T-cell (primary cell): ENCODE measurements at regions not wholly inside any gene's neighbourhood (a gene's known extent, or its start where the extent isn't known, plus 50 kb on each side); places are given as distances from the start of the nearest gene placed in this dataset.

ENCODE experiments used
- ATAC-seq, 4 experiments: fragments of 200-7000 bp in 3 of 4; fragments of 150-1000 bp in 1 of 4; cut with Tn5 transposase; replicated peaks in 1 of 4; 1 replicate in 3 of 4; 2 replicates in 1 of 4; pipeline ENCODE4 v1.10.0; 2021; ENCODE audit warnings: moderate library complexity in 3 of 4, mild to moderate bottlenecking in 2 of 4, moderate number of reproducible peaks in 1 of 4
- CTCF ChIA-PET, 2 donors: fragments of 300-600 bp; sonication (Branson Sonifier 250); formaldehyde crosslinking; loops; one replicate each; lab custom pipeline; 2022; ENCODE audit warnings: antibody characterized with exemption in 2 of 2; lab: Charles Lee
- POLR2A ChIA-PET, 2 donors: fragments of 300-600 bp; sonication (Branson Sonifier 250); formaldehyde crosslinking; loops; one replicate each; lab custom pipeline; 2022; ENCODE audit warnings: antibody characterized with exemption in 2 of 2; lab: Charles Lee
- DNase-seq, 35 experiments: peaks; one replicate each; pipeline versions ENCODE4 v3.0.0 to v3.0.0-alpha.2; 2013 to 2023
- H3K27ac ChIP-seq: one replicate; pipeline ENCODE4 v1.5.1; 2013; ENCODE audit warnings: low read length
- H3K27me3 ChIP-seq, 2 experiments: replicated peaks in 1 of 2; 1 replicate in 1 of 2; 2 replicates in 1 of 2; pipeline versions ENCODE4 v1.6.1 to v1.7.0; 2013; ENCODE audit warnings: low read length in 1 of 2, mixed read lengths in 1 of 2; ENCODE audit not compliant: control insufficient read depth in 2 of 2, insufficient read depth in 2 of 2; ENCODE audit errors: extremely low read depth in 1 of 2
- H3K36me3 ChIP-seq, 2 donors: 1 replicate in 1 of 2; 2 replicates in 1 of 2; pipeline versions ENCODE4 v1.6.1 to v1.7.0; 2013; ENCODE audit warnings: low read length in 1 of 2; ENCODE audit not compliant: control insufficient read depth in 2 of 2, insufficient read depth in 1 of 2; ENCODE audit errors: extremely low read depth in 1 of 2
- H3K4me1 ChIP-seq, 2 experiments: 1 replicate in 1 of 2; 2 replicates in 1 of 2; pipeline versions ENCODE4 v1.6.1 to v1.7.0; 2013; ENCODE audit warnings: low read length in 2 of 2, mixed read lengths in 1 of 2; ENCODE audit not compliant: insufficient read depth in 2 of 2, control insufficient read depth in 1 of 2; ENCODE audit errors: extremely low read depth in 1 of 2
- H3K4me3 ChIP-seq, 2 donors: 1 replicate in 1 of 2; 2 replicates in 1 of 2; pipeline versions ENCODE4 v1.5.1 to v1.7.0; 2013; ENCODE audit warnings: mild to moderate bottlenecking in 2 of 2, low read length in 1 of 2, moderate library complexity in 1 of 2; ENCODE audit not compliant: control insufficient read depth in 1 of 2; ENCODE audit errors: extremely low read depth in 1 of 2
- H3K9me3 ChIP-seq: 2 replicates; pipeline ENCODE4 v1.7.0; 2013
- H3K27ac Mint-ChIP-seq, 2 donors: one replicate each; pipeline ENCODE4 v1.8.0; 2020 to 2021; ENCODE audit warnings: mild to moderate bottlenecking in 2 of 2, mixed read lengths in 2 of 2
- H3K27me3 Mint-ChIP-seq, 2 donors: one replicate each; pipeline ENCODE4 v1.8.0; 2021 to 2022; ENCODE audit warnings: mixed read lengths in 2 of 2
- H3K36me3 Mint-ChIP-seq: one replicate; pipeline ENCODE4 v1.8.0; 2021; ENCODE audit warnings: mixed read lengths
- H3K4me1 Mint-ChIP-seq, 3 donors: one replicate each; pipeline ENCODE4 v1.8.0; 2020 to 2022; ENCODE audit warnings: mixed read lengths in 3 of 3, mild to moderate bottlenecking in 1 of 3
- H3K4me3 Mint-ChIP-seq, 3 donors: one replicate each; pipeline ENCODE4 v1.8.0; 2020 to 2022; ENCODE audit warnings: mild to moderate bottlenecking in 3 of 3, mixed read lengths in 3 of 3, moderate library complexity in 3 of 3
- H3K9me3 Mint-ChIP-seq, 3 donors: one replicate each; pipeline ENCODE4 v1.8.0; 2020 to 2022; ENCODE audit warnings: mixed read lengths in 3 of 3
- WGBS: methylation state at CpG from one replicate; pipeline ENCODE4 v1.1.5; 2013; ENCODE audit warnings: missing lambda C conversion rate; ENCODE audit not compliant: insufficient coverage; 5-methylcytosine and 5-hydroxymethylcytosine counted together

GRCh38 chr16:73886426-73886825 lies 410.2 kb upstream of the PSMD7 start:
- no peaks in the 10 kb centered on the region for H3K9me3 ChIP-seq
- H3K27ac ChIP-seq = no peak overlapping the region
- Mint-ChIP-seq H3K9me3 (no peaks in the 10 kb centered on the region), H3K4me1 (peaks cover 8 to 11% (median 10%) of the 10 kb centered on the region in 3 donors), H3K27me3 (peaks cover 13 to 31% of the 10 kb centered on the region in 2 donors), H3K36me3 (no peaks in the 10 kb centered on the region), H3K4me3 (no peak overlapping the region), H3K27ac (no peak overlapping the region)
- POLR2A ChIA-PET = no interaction called here
- CTCF ChIA-PET = no interaction called here
- 100% methylated on average over 1 of the region's 10 CpGs for WGBS
- peaks cover 0 to 7% of the 10 kb centered on the region in 2 experiments for H3K27me3 ChIP-seq
- ATAC-seq (no peak), DNase-seq (no peak)
- no peaks in the 10 kb centered on the region for H3K4me1 ChIP-seq
- no peaks in the 10 kb centered on the region for H3K36me3 ChIP-seq
- H3K4me3 ChIP-seq = no peak overlapping the region

- DNase-seq (no peak), ATAC-seq (no peak)
- Mint-ChIP-seq H3K27me3 (peaks cover 13 to 26% of the 10 kb centered on the region in 2 donors), H3K36me3 (no peaks in the 10 kb centered on the region), H3K4me1 (no peaks in the 10 kb centered on the region), H3K4me3 (no peak overlapping the region), H3K27ac (no peak overlapping the region), H3K9me3 (no peaks in the 10 kb centered on the region)
- CTCF ChIA-PET = no interaction called here
- no peaks in the 10 kb centered on the region for H3K4me1 ChIP-seq
- no peak overlapping the region for H3K27ac ChIP-seq
- no peaks in the 10 kb centered on the region for H3K9me3 ChIP-seq
- H3K27me3 ChIP-seq = peaks cover 0 to 3% of the 10 kb centered on the region in 2 experiments
- WGBS = no CpG with 5 or more reads among the region's 4 CpGs
- POLR2A ChIA-PET = no interaction called here
- H3K4me3 ChIP-seq = no peak overlapping the region
- H3K36me3 ChIP-seq = no peaks in the 10 kb centered on the region
Measured at GRCh38 chr16:73885319-73885718, 411.3 kb upstream of the PSMD7 start.

- POLR2A ChIA-PET = no interaction called here
- WGBS = no CpG with 5 or more reads among the region's 3 CpGs
- Mint-ChIP-seq H3K36me3 (no peaks in the 10 kb centered on the region), H3K27ac (no peak overlapping the region), H3K4me3 (no peak overlapping the region), H3K4me1 (no peaks in the 10 kb centered on the region), H3K9me3 (no peaks in the 10 kb centered on the region), H3K27me3 (peaks cover 4 to 19% of the 10 kb centered on the region in 2 donors)
- H3K4me3 ChIP-seq = no peak overlapping the region
- no peaks in the 10 kb centered on the region for H3K36me3 ChIP-seq
- no peaks in the 10 kb centered on the region for H3K4me1 ChIP-seq
- no peak for DNase-seq
- H3K27me3 ChIP-seq = no peaks in the 10 kb centered on the region
- ATAC-seq = no peak
- no peaks in the 10 kb centered on the region for H3K9me3 ChIP-seq
- CTCF ChIA-PET = no interaction called here
- no peak overlapping the region for H3K27ac ChIP-seq
Measured at GRCh38 chr16:73883841-73884240, 412.8 kb upstream of the PSMD7 start.

- Histone ChIP-seq H3K9me3 (no peaks in the 10 kb centered on the region), H3K4me1 (no peaks in the 10 kb centered on the region), H3K27me3 (no peaks in the 10 kb centered on the region), H3K27ac (no peak overlapping the region), H3K36me3 (no peaks in the 10 kb centered on the region), H3K4me3 (no peak overlapping the region)
- Mint-ChIP-seq H3K27ac (no peak overlapping the region), H3K4me3 (no peak overlapping the region), H3K4me1 (no peaks in the 10 kb centered on the region), H3K9me3 (no peaks in the 10 kb centered on the region), H3K36me3 (no peaks in the 10 kb centered on the region), H3K27me3 (peaks cover 4 to 14% of the 10 kb centered on the region in 2 donors)
- DNase-seq = no peak
- no peak for ATAC-seq
- WGBS = no CpG with 5 or more reads among the region's 2 CpGs
- ChIA-PET CTCF (interaction anchor here in 1 of 2 donors (0.6 kb wide), 1 partner anchor 57 kb away, joined by 5 read pairs; no protein-coding TSS in a partner anchor), POLR2A (no interaction called here)
Measured at GRCh38 chr16:73883126-73883525, 413.5 kb upstream of the PSMD7 start.

GRCh38 chr16:73882651-73883050 lies 414.0 kb upstream of the PSMD7 start:
- ATAC-seq (no peak), DNase-seq (no peak)
- CTCF ChIA-PET = interaction anchor here in 1 of 2 donors (0.6 kb wide), 1 partner anchor 58 kb away, joined by 5 read pairs; no protein-coding TSS in a partner anchor
- Histone ChIP-seq H3K4me1 (no peaks in the 10 kb centered on the region), H3K9me3 (no peaks in the 10 kb centered on the region), H3K4me3 (no peak overlapping the region), H3K27me3 (no peaks in the 10 kb centered on the region), H3K36me3 (no peaks in the 10 kb centered on the region), H3K27ac (no peak overlapping the region)
- no peaks in the 10 kb centered on the region for H3K4me1 Mint-ChIP-seq
- no peaks in the 10 kb centered on the region for H3K36me3 Mint-ChIP-seq
- H3K27me3 Mint-ChIP-seq = peaks cover 4 to 10% of the 10 kb centered on the region in 2 donors
- 80% methylated on average over 1 of the region's 2 CpGs for WGBS
- H3K27ac Mint-ChIP-seq = no peak overlapping the region
- no peaks in the 10 kb centered on the region for H3K9me3 Mint-ChIP-seq
- POLR2A ChIA-PET = no interaction called here
- no peak overlapping the region for H3K4me3 Mint-ChIP-seq

- H3K9me3 Mint-ChIP-seq = no peaks in the 10 kb centered on the region
Measured at GRCh38 chr16:73882033-73882432, 414.6 kb upstream of the PSMD7 start.

GRCh38 chr16:73879621-73880020 lies 417.0 kb upstream of the PSMD7 start:
- Histone ChIP-seq H3K9me3 (no peaks in the 10 kb centered on the region), H3K4me1 (no peaks in the 10 kb centered on the region), H3K27me3 (no peaks in the 10 kb centered on the region), H3K27ac (no peak overlapping the region), H3K36me3 (no peaks in the 10 kb centered on the region), H3K4me3 (no peak overlapping the region)
- no peak for DNase-seq
- peaks cover 0 to 2% of the 10 kb centered on the region in 2 donors for H3K27me3 Mint-ChIP-seq
- no peaks in the 10 kb centered on the region for H3K4me1 Mint-ChIP-seq
- no peaks in the 10 kb centered on the region for H3K36me3 Mint-ChIP-seq
- CTCF ChIA-PET = no interaction called here
- no peak overlapping the region for H3K27ac Mint-ChIP-seq
- no peak for ATAC-seq
- WGBS = no CpG with 5 or more reads among the region's 2 CpGs
- POLR2A ChIA-PET = no interaction called here
- H3K4me3 Mint-ChIP-seq = no peak overlapping the region
- H3K9me3 Mint-ChIP-seq = no peaks in the 10 kb centered on the region

More at GRCh38 chr16:73882033-73882432, 414.6 kb upstream of the PSMD7 start:
- DNase-seq (no peak), ATAC-seq (no peak)
- Histone ChIP-seq H3K27ac (no peak overlapping the region), H3K36me3 (no peaks in the 10 kb centered on the region), H3K4me1 (no peaks in the 10 kb centered on the region), H3K9me3 (no peaks in the 10 kb centered on the region), H3K27me3 (no peaks in the 10 kb centered on the region), H3K4me3 (no peak overlapping the region)
- WGBS = no CpG with 5 or more reads among the region's 7 CpGs
- Mint-ChIP-seq H3K27ac (no peak overlapping the region), H3K27me3 (peaks cover 4 to 8% of the 10 kb centered on the region in 2 donors), H3K4me3 (no peak overlapping the region), H3K4me1 (no peaks in the 10 kb centered on the region), H3K36me3 (no peaks in the 10 kb centered on the region)
- ChIA-PET CTCF (interaction anchor here in 1 of 2 donors (0.5 kb wide), 1 partner anchor 1688 kb away, joined by 3 read pairs; no protein-coding TSS in a partner anchor), POLR2A (no interaction called here)
